A549 (cell line): ENCODE measurements at regions not wholly inside any gene's neighbourhood (a gene's known extent, or its start where the extent isn't known, plus 50 kb on each side); places are given as distances from the start of the nearest gene placed in this dataset.

Source experiments
- ATAC-seq, 2 experiments: fragments of 200-7000 bp in 1 of 2; fragments of >200 bp in 1 of 2; cut with Nextera tagmentation in 1 of 2; cut with Tn5 transposase in 1 of 2; 3 replicates each; pipeline versions ENCODE4 v1.8.0 to v1.9.1; 2018 to 2020; ENCODE audit warnings: mild to moderate bottlenecking in 1 of 2, moderate library complexity in 1 of 2
- CTCF ChIA-PET: fragments of 300-600 bp; sonication (Branson Sonifier 250); formaldehyde crosslinking; extraction: SDS; loops from one replicate; lab custom pipeline; 2021; ENCODE audit warnings: antibody characterized with exemption, inconsistent platforms; lab: Yijun Ruan, JAX
- POLR2A ChIA-PET: fragments of 350-600 bp; formaldehyde crosslinking; extraction: SDS; loops from one replicate; lab custom pipeline; 2021; ENCODE audit warnings: antibody characterized with exemption, inconsistent platforms; lab: Yijun Ruan, JAX
- DNase-seq, 2 experiments: peaks; one replicate each; pipeline versions ENCODE4 v3.0.0 to v3.0.0-alpha.2; 2011 to 2016; ENCODE audit warnings: low read depth in 1 of 2, low spot score in 1 of 2
- FAIRE-seq: peaks from 2 replicates; lab custom pipeline; 2011; peaks lifted over from hg19 to GRCh38; lab: Jason Lieb, UNC
- H3K27ac ChIP-seq, 2 experiments: fragments of >200 bp; sonication (Bioruptor Twin); formaldehyde crosslinking; 3 replicates each; pipeline ENCODE4 v1.5.1; 2016 to 2017
- H3K4me1 ChIP-seq: fragments of >200 bp; sonication (Bioruptor Twin); formaldehyde crosslinking; 3 replicates; pipeline ENCODE4 v1.6.1; 2016
- H3K4me2 ChIP-seq: fragments of >200 bp; sonication (Bioruptor Twin); formaldehyde crosslinking; 3 replicates; pipeline ENCODE4 v1.6.1; 2016
- H3K4me3 ChIP-seq: fragments of >200 bp; sonication (Bioruptor Twin); formaldehyde crosslinking; 3 replicates; pipeline ENCODE4 v1.5.1; 2016
- H3K9me3 ChIP-seq: fragments of >200 bp; sonication (Bioruptor Twin); formaldehyde crosslinking; 3 replicates; pipeline ENCODE4 v1.6.1; 2016
- BHLHE40 ChIP-seq: IDR thresholded peaks from 2 replicates; pipeline ENCODE4 v1.6.1; 2012; ENCODE audit warnings: low read depth, low read length, inconsistent platforms
- CBX2 ChIP-seq: fragments of 200-600 bp; sonication (generic); IDR thresholded peaks from 2 replicates; pipeline ENCODE4 v1.6.1; 2016; ENCODE audit warnings: low read depth, mild to moderate bottlenecking, borderline replicate concordance
- CBX8 ChIP-seq: fragments of 200-600 bp; sonication (generic); IDR thresholded peaks from 2 replicates; pipeline ENCODE4 v1.6.1; 2016
- CEBPB ChIP-seq, 2 experiments: fragments of >200 bp in 1 of 2; sonication (Bioruptor Twin) in 1 of 2; formaldehyde crosslinking in 1 of 2; IDR thresholded peaks; 2 replicates each; pipeline ENCODE4 v1.6.1; 2012 to 2016
- CHD2 ChIP-seq: fragments of 150-350 bp; IDR thresholded peaks from 2 replicates; pipeline ENCODE4 v1.6.1; 2014; ENCODE audit warnings: low read length; ENCODE audit not compliant: partially characterized antibody
- CHD4 ChIP-seq: fragments of 200-600 bp; sonication (generic); IDR thresholded peaks from 2 replicates; pipeline ENCODE4 v1.6.1; 2016; ENCODE audit warnings: antibody characterized with exemption, mild to moderate bottlenecking, borderline replicate concordance
- EHF ChIP-seq: fragments of 250-450 bp; sonication (Bioruptor Pico); IDR thresholded peaks from 2 replicates; pipeline ENCODE4 v1.5.0; 2020; ENCODE audit warnings: mild to moderate bottlenecking
- EHMT2 ChIP-seq: fragments of 200-600 bp; sonication (generic); IDR thresholded peaks from 2 replicates; pipeline ENCODE4 v1.6.1; 2016; ENCODE audit warnings: antibody characterized with exemption, low read depth, mild to moderate bottlenecking, moderate library complexity
- ELK1 ChIP-seq: fragments of 150-350 bp; IDR thresholded peaks from 2 replicates; pipeline ENCODE4 v1.6.1; 2014; ENCODE audit warnings: low read depth, mild to moderate bottlenecking, low read length
- EP300 ChIP-seq, 2 experiments: fragments of >200 bp; sonication (Bioruptor Twin); formaldehyde crosslinking; IDR thresholded peaks; 2 replicates in 1 of 2; 3 replicates in 1 of 2; pipeline ENCODE4 v1.6.1; 2016 to 2017
- FOSB ChIP-seq: fragments of 250-450 bp; sonication (Bioruptor Pico); IDR thresholded peaks from 2 replicates; pipeline ENCODE4 v1.5.0; 2020; ENCODE audit warnings: mild to moderate bottlenecking, moderate library complexity
- FOXS1 ChIP-seq: fragments of 250-450 bp; sonication (Bioruptor Pico); IDR thresholded peaks from 2 replicates; pipeline ENCODE4 v1.5.0; 2020; ENCODE audit warnings: mild to moderate bottlenecking, moderate library complexity
- HDAC2 ChIP-seq: fragments of 200-600 bp; sonication (generic); IDR thresholded peaks from 2 replicates; pipeline ENCODE4 v1.6.1; 2016
- HOXB13 ChIP-seq: fragments of 250-450 bp; sonication (Bioruptor Pico); IDR thresholded peaks from 2 replicates; pipeline ENCODE4 v1.5.0; 2020; ENCODE audit warnings: low read depth, mild to moderate bottlenecking, moderate library complexity
- HOXB5 ChIP-seq: fragments of 250-450 bp; sonication (Bioruptor Pico); IDR thresholded peaks from 2 replicates; pipeline ENCODE4 v1.5.0; 2020; ENCODE audit warnings: mild to moderate bottlenecking, moderate library complexity
- JUN ChIP-seq, 2 experiments: fragments of >200 bp; sonication (Bioruptor Twin); formaldehyde crosslinking; IDR thresholded peaks; 2 replicates in 1 of 2; 3 replicates in 1 of 2; pipeline ENCODE4 v1.6.1; 2016 to 2017
- JUNB ChIP-seq: fragments of >200 bp; sonication (Bioruptor Twin); formaldehyde crosslinking; IDR thresholded peaks from 2 replicates; pipeline ENCODE4 v1.6.1; 2016
- KDM1A ChIP-seq: fragments of 200-600 bp; sonication (generic); IDR thresholded peaks from 2 replicates; pipeline ENCODE4 v1.6.1; 2016; ENCODE audit warnings: low read depth, mild to moderate bottlenecking
- MAX ChIP-seq: IDR thresholded peaks from 2 replicates; pipeline ENCODE4 v1.6.1; 2012
- MAZ ChIP-seq: fragments of 150-350 bp; IDR thresholded peaks from 2 replicates; pipeline ENCODE4 v1.6.1; 2014; ENCODE audit warnings: antibody characterized with exemption, low read depth, low read length, borderline replicate concordance
- PBX3 ChIP-seq: IDR thresholded peaks from 2 replicates; pipeline ENCODE4 v1.6.1; 2012
- POLR2AphosphoS2 ChIP-seq: conservative IDR thresholded peaks from 2 replicates; pipeline ENCODE4 v1.6.1; 2012; ENCODE audit warnings: low read length, improper control_type of control experiment, inconsistent platforms
- RARB ChIP-seq: fragments of 250-450 bp; sonication (Bioruptor Pico); IDR thresholded peaks from 2 replicates; pipeline ENCODE4 v1.8.0; 2021; ENCODE audit warnings: mild to moderate bottlenecking, moderate library complexity
- RNF2 ChIP-seq: fragments of 200-600 bp; sonication (generic); IDR thresholded peaks from 2 replicates; pipeline ENCODE4 v1.6.1; 2016; ENCODE audit warnings: low read depth, mild to moderate bottlenecking, antibody characterized with exemption, moderate library complexity, borderline replicate concordance
- SMC3 ChIP-seq: fragments of >200 bp; sonication (Bioruptor Twin); formaldehyde crosslinking; IDR thresholded peaks from 3 replicates; pipeline ENCODE4 v1.6.1; 2018; ENCODE audit warnings: inconsistent platforms
- SREBF2 ChIP-seq: fragments of 450-650 bp; IDR thresholded peaks from 2 replicates; pipeline ENCODE4 v1.6.1; 2014; ENCODE audit warnings: mild to moderate bottlenecking, moderate library complexity
- TFCP2L1 ChIP-seq: fragments of 250-450 bp; sonication (Bioruptor Pico); IDR thresholded peaks from 2 replicates; pipeline ENCODE4 v1.5.0; 2021; ENCODE audit warnings: mild to moderate bottlenecking
- TP53 ChIP-seq: fragments of 250-450 bp; sonication (Bioruptor Pico); IDR thresholded peaks from 2 replicates; pipeline ENCODE4 v1.5.0; 2021; ENCODE audit warnings: mild to moderate bottlenecking, moderate library complexity
- USF2 ChIP-seq: fragments of 450-650 bp; IDR thresholded peaks from 2 replicates; pipeline ENCODE4 v1.6.1; 2014; ENCODE audit warnings: antibody characterized with exemption
- ZC3H11A ChIP-seq: fragments of 450-650 bp; IDR thresholded peaks from 2 replicates; pipeline ENCODE4 v1.6.1; 2014; ENCODE audit warnings: antibody characterized with exemption, mild to moderate bottlenecking
- ZSCAN20 ChIP-seq: fragments of 250-450 bp; sonication (Bioruptor Pico); IDR thresholded peaks from 2 replicates; pipeline ENCODE4 v1.8.0; 2022; ENCODE audit warnings: mild to moderate bottlenecking, moderate library complexity
- WGBS: methylation state at CpG from one replicate; pipeline ENCODE4 v1.1.6; 2017; ENCODE audit errors: missing lambda C conversion rate; 5-methylcytosine and 5-hydroxymethylcytosine counted together

GRCh38 chr5:68804343-68804742 is 289.5 kb upstream of the SLC30A5 start:
- no peaks in the 10 kb centered on the region for H3K4me1 ChIP-seq
- no peak overlapping the region for H3K4me2 ChIP-seq
- WGBS = 9% methylated on average over 3 of the region's 3 CpGs
- H3K4me3 ChIP-seq = no peak overlapping the region
- FAIRE-seq (no peak), DNase-seq (no peak), ATAC-seq (no peak)
- TF ChIP-seq CEBPB (IDR thresholded peaks at IDR 0.05) = no peak
- TF ChIP-seq CHD4 = no peak
- no peak for TF ChIP-seq EHF (CRISPR knock-in tag)
- TF ChIP-seq HOXB13 (CRISPR knock-in tag) = no peak
- no peak for TF ChIP-seq FOSB (CRISPR knock-in tag)
- TF ChIP-seq ZSCAN20 (CRISPR knock-in tag) = no peak
- TF ChIP-seq CBX2 = no peak
- no peak for TF ChIP-seq ELK1
- TF ChIP-seq TFCP2L1 = no peak
- TF ChIP-seq CHD2 = no peak
- TF ChIP-seq RARB (CRISPR knock-in tag) = no peak
- TF ChIP-seq SREBF2 = no peak
- no peak for TF ChIP-seq MAZ
- no peak for TF ChIP-seq SMC3
- TF ChIP-seq POLR2AphosphoS2 = no peak
- TF ChIP-seq HOXB5 (CRISPR knock-in tag) = no peak
- no peak for TF ChIP-seq RNF2
- H3K9me3 ChIP-seq = peaks cover 13% of the 10 kb centered on the region; the same call in 2 of the 3 replicates
- ChIA-PET POLR2A (no interaction called here), CTCF (no interaction called here)
- no peak overlapping the region for H3K27ac ChIP-seq

GRCh38 chr5:68805444-68805843 is 288.4 kb upstream of the SLC30A5 start:
- Histone ChIP-seq H3K4me3 (no peak overlapping the region), H3K9me3 (peaks cover 13% of the 10 kb centered on the region; the same call in 2 of the 3 replicates), H3K4me2 (no peak overlapping the region), H3K4me1 (no peaks in the 10 kb centered on the region), H3K27ac (no peak overlapping the region)
- no peak for DNase-seq
- FAIRE-seq = no peak
- no peak for ATAC-seq
- CTCF ChIA-PET = no interaction called here
- TF ChIP-seq CHD2 (no peak), TP53 (no peak), EHF (CRISPR knock-in tag) (no peak), EP300 (IDR thresholded peaks at IDR 0.05) (no peak), POLR2AphosphoS2 (no peak), CBX8 (no peak), MAX (no peak), CEBPB (IDR thresholded peaks at IDR 0.05) (no peak), JUN (IDR thresholded peaks at IDR 0.05) (no peak), EHMT2 (no peak), HDAC2 (no peak), JUNB (no peak), KDM1A (no peak), PBX3 (no peak), ZC3H11A (no peak), USF2 (no peak), BHLHE40 (no peak), FOXS1 (no peak)
- POLR2A ChIA-PET = no interaction called here
